BJ (cell line): ENCODE measurements at regions not wholly inside any gene's neighbourhood (a gene's known extent, or its start where the extent isn't known, plus 50 kb on each side); places are given as distances from the start of the nearest gene placed in this dataset.
"Not testable (repeated sequence)": the region's sequence is repeated elsewhere in the genome, so short reads cannot be mapped to it uniquely, and the experiment has no call there.

Experiments used
- CTCF ChIA-PET: fragments of 350-600 bp; formaldehyde crosslinking; extraction: SDS; loops from one replicate; lab custom pipeline; 2021; ENCODE audit warnings: antibody characterized with exemption, inconsistent platforms; lab: Yijun Ruan, JAX
- POLR2A ChIA-PET: fragments of 300-600 bp; sonication (Branson Sonifier 250); formaldehyde crosslinking; extraction: SDS; loops from one replicate; lab custom pipeline; 2021; ENCODE audit warnings: antibody characterized with exemption; lab: Charles Lee
- DNase-seq: peaks from one replicate; pipeline ENCODE4 v3.0.0-alpha.2; 2011; ENCODE audit warnings: low read depth
- H3K27me3 ChIP-seq: 2 replicates; pipeline ENCODE4 v1.6.0; 2011; ENCODE audit warnings: low read length; ENCODE audit not compliant: control insufficient read depth, insufficient read depth
- H3K36me3 ChIP-seq: 2 replicates; pipeline ENCODE4 v1.5.1; 2011; ENCODE audit warnings: low read length; ENCODE audit not compliant: control insufficient read depth, insufficient read depth
- H3K4me3 ChIP-seq: 2 replicates; pipeline ENCODE4 v1.5.1; 2011; ENCODE audit warnings: low read depth, mild to moderate bottlenecking, control low read depth, low read length
- TF ChIP-seq, protein P1 (sequence below): IDR thresholded peaks from 2 replicates; pipeline ENCODE4 v1.5.1; 2011; ENCODE audit warnings: low read depth, mild to moderate bottlenecking, control low read depth, inconsistent platforms, low read length, moderate library complexity; ENCODE audit not compliant: insufficient read depth

DNA sequence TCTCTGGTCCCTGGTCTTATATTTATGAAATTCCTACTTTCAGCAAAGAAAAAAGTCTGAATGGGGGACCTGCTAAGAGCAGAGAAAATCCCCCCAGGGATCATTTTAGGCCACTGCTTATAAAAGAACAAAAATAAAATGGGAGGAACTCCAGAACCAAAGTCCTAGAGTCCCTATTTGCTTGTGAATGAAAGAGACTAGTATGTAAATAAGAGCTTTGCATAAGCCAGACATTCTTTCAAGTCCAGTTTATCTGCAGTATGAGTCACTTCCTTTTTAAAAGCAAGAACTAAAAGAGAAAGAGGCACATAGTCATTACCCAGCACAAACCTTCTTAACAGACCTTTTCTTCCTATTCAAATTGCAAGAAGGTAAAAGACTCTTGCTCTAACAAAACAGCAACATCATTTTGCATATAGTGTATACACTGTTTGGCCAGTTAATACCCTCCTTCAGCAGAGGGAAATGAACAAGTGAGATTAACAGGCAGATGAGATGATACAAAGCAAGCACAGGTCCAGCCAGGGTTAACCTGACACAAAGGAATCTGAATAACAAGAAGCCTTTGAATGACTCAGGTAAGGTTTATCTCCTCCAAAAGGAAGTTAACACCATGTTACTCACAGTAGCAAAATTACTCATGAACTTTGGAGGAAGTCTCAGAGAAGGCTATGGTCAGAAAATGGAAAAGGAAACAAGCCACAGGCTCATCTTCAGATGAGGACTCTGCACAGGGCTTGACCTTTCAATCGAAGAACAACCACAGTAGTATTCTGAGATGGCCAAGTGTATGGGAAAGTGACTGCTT lies 87.3 kb downstream of the PHLDA1 start:
- Histone ChIP-seq H3K36me3 (no peaks in the 10 kb centered on the region), H3K4me3 (no peak overlapping the region), H3K27me3 (no peaks in the 10 kb centered on the region)
- CTCF ChIA-PET = interaction anchor here (1.0 to 2.2 kb wide), 3 partner anchors 13 to 93 kb away, joined by 3 to 5 read pairs (median 3); no protein-coding TSS in a partner anchor
- peak; percentile 84 for DNase-seq
- POLR2A ChIA-PET = no interaction called here
- TF ChIP-seq, protein P1, sequence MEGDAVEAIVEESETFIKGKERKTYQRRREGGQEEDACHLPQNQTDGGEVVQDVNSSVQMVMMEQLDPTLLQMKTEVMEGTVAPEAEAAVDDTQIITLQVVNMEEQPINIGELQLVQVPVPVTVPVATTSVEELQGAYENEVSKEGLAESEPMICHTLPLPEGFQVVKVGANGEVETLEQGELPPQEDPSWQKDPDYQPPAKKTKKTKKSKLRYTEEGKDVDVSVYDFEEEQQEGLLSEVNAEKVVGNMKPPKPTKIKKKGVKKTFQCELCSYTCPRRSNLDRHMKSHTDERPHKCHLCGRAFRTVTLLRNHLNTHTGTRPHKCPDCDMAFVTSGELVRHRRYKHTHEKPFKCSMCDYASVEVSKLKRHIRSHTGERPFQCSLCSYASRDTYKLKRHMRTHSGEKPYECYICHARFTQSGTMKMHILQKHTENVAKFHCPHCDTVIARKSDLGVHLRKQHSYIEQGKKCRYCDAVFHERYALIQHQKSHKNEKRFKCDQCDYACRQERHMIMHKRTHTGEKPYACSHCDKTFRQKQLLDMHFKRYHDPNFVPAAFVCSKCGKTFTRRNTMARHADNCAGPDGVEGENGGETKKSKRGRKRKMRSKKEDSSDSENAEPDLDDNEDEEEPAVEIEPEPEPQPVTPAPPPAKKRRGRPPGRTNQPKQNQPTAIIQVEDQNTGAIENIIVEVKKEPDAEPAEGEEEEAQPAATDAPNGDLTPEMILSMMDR = no peak

DNA sequence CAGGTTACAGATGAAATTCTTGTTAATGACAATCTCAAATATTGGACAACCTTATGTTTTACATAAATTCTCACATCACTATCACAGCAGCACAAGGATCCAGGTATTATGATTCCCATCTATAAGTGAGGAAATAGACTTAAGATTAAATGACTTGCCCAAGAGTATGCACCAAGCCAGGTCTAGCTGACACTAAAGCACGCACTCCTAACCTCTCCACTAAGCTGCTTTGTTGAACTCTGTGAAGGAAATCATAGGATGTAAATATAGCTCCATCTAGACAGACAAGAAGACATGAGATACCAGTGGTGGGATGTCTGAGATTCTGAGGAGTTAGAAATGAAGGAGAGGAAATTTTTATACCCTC lies 87.9 kb downstream of the PHLDA1 start:
- POLR2A ChIA-PET = no interaction called here
- H3K36me3 ChIP-seq = no peaks in the 10 kb centered on the region
- no peak overlapping the region for H3K4me3 ChIP-seq
- CTCF ChIA-PET = interaction anchor here (1.0 to 2.2 kb wide), 2 partner anchors 13 to 87 kb away, joined by 3 to 5 read pairs; no protein-coding TSS in a partner anchor
- DNase-seq = no peak
- H3K27me3 ChIP-seq = no peaks in the 10 kb centered on the region
- TF ChIP-seq, protein P1 = no peak

DNA sequence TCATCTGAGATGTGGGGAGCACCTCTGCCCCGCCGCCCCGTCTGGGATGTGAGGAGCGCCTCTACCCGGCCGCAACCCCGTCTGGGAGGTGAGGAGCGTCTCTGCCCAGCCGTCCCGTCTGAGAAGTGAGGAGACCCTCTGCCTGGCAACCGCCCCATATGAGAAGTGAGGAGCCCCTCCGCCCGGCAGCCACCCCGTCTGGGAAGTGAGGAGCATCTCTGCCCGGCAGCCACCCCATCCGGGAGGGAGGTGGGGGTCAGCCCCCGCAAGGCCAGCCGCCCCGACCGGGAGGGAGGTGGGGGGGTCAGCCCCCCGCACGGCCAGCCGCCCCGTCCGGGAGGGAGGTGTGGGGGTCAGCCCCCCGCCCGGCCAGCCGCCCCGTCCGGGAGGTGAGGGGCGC lies 89.9 kb downstream of the PHLDA1 start:
- H3K27me3 ChIP-seq, DNase-seq, H3K36me3 ChIP-seq, H3K4me3 ChIP-seq, POLR2A ChIA-PET, CTCF ChIA-PET: not testable (repeated sequence)

DNA sequence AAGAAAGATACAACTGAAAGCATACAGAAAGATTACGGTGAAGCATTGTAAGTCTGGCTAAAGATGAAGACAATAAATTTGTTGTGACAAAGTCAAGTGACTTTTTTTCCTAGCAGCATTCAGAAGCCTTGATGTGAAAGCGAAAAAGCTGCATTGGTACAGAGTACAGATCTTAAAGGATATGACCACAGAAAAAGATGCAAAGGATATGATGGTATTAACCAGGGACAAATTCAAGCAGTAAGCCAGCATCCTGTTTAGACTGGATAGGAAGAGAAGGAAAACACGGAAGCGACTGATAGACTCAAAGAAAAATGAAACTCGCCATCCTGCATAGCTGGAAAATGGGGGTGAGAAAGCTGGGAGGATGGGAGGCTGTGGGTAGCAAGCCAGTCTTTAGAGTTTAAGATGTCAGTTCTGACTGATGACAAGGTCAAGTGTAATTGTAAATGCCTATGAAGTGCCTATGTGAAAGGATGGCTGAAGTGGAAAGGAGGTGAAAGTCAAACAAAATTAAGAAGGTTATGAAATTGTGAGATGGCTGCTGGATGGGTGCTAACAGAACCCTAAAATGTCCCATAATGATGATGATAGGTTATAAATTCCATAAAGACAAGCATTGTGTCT lies 92.4 kb downstream of the PHLDA1 start:
- ChIA-PET POLR2A (no interaction called here), CTCF (no interaction called here)
- H3K36me3 ChIP-seq = no peaks in the 10 kb centered on the region
- TF ChIP-seq, protein P1 = no peak
- H3K4me3 ChIP-seq = no peak overlapping the region
- no peak for DNase-seq
- H3K27me3 ChIP-seq = no peaks in the 10 kb centered on the region; the same call in 1 of the 2 replicates

DNA sequence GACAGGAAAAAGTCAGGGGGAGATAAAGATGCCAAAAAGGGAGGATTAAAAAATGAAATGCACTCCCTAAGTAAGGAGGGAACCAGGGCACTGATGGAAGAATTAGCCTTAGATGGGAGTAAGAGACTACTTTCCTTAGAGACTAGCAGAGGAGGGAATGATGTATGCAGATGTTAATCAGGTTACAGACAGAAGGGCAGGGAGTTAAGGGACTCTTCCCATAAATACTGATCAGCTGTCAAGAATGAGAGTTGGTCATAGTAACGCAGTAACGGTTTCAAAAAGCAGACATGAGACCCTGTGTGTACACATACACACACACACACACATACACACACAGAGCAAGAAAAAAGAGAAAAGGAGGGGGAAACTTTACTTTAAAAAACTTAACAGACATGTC lies 93.4 kb downstream of the PHLDA1 start:
- TF ChIP-seq, protein P1 = no peak
- Histone ChIP-seq H3K4me3 (no peak overlapping the region), H3K27me3 (no peaks in the 10 kb centered on the region; the same call in 1 of the 2 replicates), H3K36me3 (no peaks in the 10 kb centered on the region)
- ChIA-PET CTCF (no interaction called here), POLR2A (no interaction called here)
- DNase-seq = no peak
